ENCODE measurements at regions not wholly inside any gene's neighbourhood (a gene's known extent, or its start where the extent isn't known, plus 50 kb on each side); places are given as distances from the start of the nearest gene placed in this dataset.

DNA sequence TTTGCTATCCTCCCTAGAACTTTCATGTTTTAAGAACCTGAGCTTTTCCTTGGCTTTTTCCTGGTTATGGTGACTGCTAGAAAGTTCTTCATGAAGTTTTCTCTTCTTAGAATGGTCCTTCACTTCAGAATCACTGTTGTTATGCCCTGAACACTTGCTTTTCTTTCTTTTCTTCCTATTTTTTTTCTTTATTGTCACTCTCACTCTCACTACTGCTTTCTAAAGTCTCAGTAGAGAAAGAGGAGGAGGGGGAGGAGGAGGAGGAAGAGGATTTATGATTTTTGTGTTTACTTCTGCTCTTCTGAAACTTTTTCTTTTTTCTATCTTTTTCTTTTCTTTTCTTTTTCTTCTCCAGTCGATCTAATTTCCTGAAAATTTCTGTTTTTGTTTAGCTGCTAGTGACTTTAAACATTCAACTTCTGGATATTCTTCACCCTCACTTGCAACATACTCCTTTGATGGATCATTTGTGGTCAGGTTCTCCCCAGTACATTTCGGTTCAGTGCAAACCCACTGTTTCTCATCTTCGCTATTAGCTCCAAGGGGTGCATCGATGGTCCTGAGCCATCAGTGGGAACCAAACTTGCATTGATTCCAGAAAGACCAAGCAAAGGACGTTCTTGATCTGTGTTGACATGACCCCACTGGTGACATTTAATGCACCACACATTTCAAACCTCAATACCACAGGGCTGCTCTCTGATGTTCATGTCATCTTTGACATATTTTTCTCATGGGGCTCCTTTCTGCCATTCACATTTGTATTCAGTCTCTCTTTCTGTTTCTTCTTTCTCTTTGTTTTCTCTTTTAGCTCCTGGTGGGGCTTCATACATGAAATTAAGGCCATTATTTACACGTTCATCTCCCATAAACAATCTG is 81.6 kb upstream of the HAND1 start:
- ATAC-seq (no peak), DNase-seq (ENCODE audit: low spot score) (no peak), FAIRE-seq (no peak)
- H3K9me3 ChIP-seq (ENCODE audit: low read length) = no peaks in the 10 kb centered on the region
- H3K9ac ChIP-seq (ENCODE audit: insufficient read depth, low read depth, low read length) = no peak overlapping the region
- no peaks in the 10 kb centered on the region for H3K79me2 ChIP-seq (ENCODE audit: insufficient read depth, low read length)
- no peak overlapping the region for H3K4me3 ChIP-seq (replicated peaks in 1 of 3; ENCODE audit: insufficient read depth in 1 of 3, low read depth in 2 of 3, low read length in 3 of 3)
- H3K27ac ChIP-seq (ENCODE audit: extremely low read length, insufficient read depth, low read length) = no peak overlapping the region
- no peaks in the 10 kb centered on the region for H3K4me1 ChIP-seq (ENCODE audit: insufficient read depth, low read length)
- intact Hi-C loops (cut with micrococcal nuclease; ENCODE audit: unreplicated experiment) = no loop called here
- ChIA-PET CTCF (ENCODE audit: low intra/inter-chr PET ratio, low total read pairs) (no interaction called here), POLR2A (no interaction called here)
- no peak overlapping the region for H3K4me2 ChIP-seq (ENCODE audit: low read depth, low read length)
- in situ Hi-C loops (cut with HindIII; ENCODE audit: extremely low pct_ligation_motif_present, low pct_unique_long_range_greater_than_20kb) = no loop called here
- H3K36me3 ChIP-seq (replicated peaks in 1 of 2; ENCODE audit: control insufficient read depth in 1 of 2, insufficient read depth in 2 of 2, low read length in 2 of 2) = no peaks in the 10 kb centered on the region
- H2AFZ ChIP-seq (ENCODE audit: low read length) = no peak overlapping the region
- H4K20me1 ChIP-seq (ENCODE audit: insufficient read depth, low read length) = no peaks in the 10 kb centered on the region
- WGBS (ENCODE audit: low lambda C conversion rate) = 37% methylated on average over 6 of the region's 6 CpGs
- peaks cover 0 to 3% of the 10 kb centered on the region in 2 experiments; a peak in 1 of 5 replicates for H3K27me3 ChIP-seq (ENCODE audit: control insufficient read depth in 1 of 2, insufficient read depth in 2 of 2, low read length in 2 of 2)
- no TSS peak for BruUV-seq (replicated peaks)
- no peak for TF ChIP-seq ZNF781 (CRISPR knock-in tag; IDR thresholded peaks at IDR 0.05; ENCODE audit: borderline replicate concordance, not compliant biosample characterization)
- no peak for TF ChIP-seq THAP11 (CRISPR knock-in tag; IDR thresholded peaks at IDR 0.05)
- no peak for TF ChIP-seq TOPORS (CRISPR knock-in tag; IDR thresholded peaks at IDR 0.05)
- no peak for TF ChIP-seq ZBTB38 (CRISPR knock-in tag; IDR thresholded peaks at IDR 0.05)
- no peak for TF ChIP-seq DNMT1 (CRISPR knock-in tag; IDR thresholded peaks at IDR 0.05)
- no peak for TF ChIP-seq ZNF737 (CRISPR knock-in tag; IDR thresholded peaks at IDR 0.05; ENCODE audit: borderline replicate concordance)
- TF ChIP-seq, protein P1, sequence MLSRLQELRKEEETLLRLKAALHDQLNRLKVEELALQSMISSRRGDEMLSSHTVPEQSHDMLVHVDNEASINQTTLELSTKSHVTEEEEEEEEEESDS (CRISPR knock-in tag; IDR thresholded peaks at IDR 0.05; ENCODE audit: borderline replicate concordance) = no peak
- TF ChIP-seq, protein P2, sequence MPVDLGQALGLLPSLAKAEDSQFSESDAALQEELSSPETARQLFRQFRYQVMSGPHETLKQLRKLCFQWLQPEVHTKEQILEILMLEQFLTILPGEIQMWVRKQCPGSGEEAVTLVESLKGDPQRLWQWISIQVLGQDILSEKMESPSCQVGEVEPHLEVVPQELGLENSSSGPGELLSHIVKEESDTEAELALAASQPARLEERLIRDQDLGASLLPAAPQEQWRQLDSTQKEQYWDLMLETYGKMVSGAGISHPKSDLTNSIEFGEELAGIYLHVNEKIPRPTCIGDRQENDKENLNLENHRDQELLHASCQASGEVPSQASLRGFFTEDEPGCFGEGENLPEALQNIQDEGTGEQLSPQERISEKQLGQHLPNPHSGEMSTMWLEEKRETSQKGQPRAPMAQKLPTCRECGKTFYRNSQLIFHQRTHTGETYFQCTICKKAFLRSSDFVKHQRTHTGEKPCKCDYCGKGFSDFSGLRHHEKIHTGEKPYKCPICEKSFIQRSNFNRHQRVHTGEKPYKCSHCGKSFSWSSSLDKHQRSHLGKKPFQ (CRISPR knock-in tag; IDR thresholded peaks at IDR 0.05; ENCODE audit: insufficient replicate concordance) = no peak
